ENCODE measurements at regions not wholly inside any gene's neighbourhood (a gene's known extent, or its start where the extent isn't known, plus 50 kb on each side); places are given as distances from the start of the nearest gene placed in this dataset.

DNA sequence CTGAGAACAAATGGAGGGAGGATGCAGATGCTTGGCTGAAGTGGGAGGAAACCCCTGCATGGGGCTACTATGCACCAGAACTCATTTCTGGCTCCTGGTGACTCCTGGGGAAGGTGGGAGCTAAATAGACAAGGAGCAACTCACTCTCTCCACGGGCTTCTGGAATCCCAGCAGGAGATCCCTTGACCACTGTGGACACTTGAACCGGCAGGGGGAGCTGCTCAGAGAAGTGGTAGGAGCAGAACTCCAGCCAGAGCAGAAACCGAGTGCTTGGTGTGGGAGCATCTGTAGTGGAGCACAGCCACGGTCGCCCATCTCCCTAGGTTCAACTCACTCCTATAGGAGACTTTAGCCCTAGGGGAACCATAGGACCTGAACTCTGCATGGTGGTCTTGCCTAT, 205.6 kb upstream of the GJB5 start:
- no peak overlapping the region for H3K27ac Mint-ChIP-seq
- DNase-seq (ENCODE audit: low spot score, unreplicated experiment), result peak; percentile 27
- no peaks in the 10 kb centered on the region for H3K36me3 Mint-ChIP-seq (ENCODE audit: insufficient read depth)
- peaks cover 8% of the 10 kb centered on the region for H3K9me3 Mint-ChIP-seq (ENCODE audit: low read depth)
- no peak overlapping the region for H3K4me3 Mint-ChIP-seq (ENCODE audit: low read depth)
- H3K4me1 Mint-ChIP-seq (ENCODE audit: low read depth), result no peaks in the 10 kb centered on the region
- peak; percentile 55 for TF ChIP-seq CTCF (IDR thresholded peaks at IDR 0.05; ENCODE audit: unreplicated experiment)
- peaks cover 67% of the 10 kb centered on the region for H3K27me3 Mint-ChIP-seq

DNA sequence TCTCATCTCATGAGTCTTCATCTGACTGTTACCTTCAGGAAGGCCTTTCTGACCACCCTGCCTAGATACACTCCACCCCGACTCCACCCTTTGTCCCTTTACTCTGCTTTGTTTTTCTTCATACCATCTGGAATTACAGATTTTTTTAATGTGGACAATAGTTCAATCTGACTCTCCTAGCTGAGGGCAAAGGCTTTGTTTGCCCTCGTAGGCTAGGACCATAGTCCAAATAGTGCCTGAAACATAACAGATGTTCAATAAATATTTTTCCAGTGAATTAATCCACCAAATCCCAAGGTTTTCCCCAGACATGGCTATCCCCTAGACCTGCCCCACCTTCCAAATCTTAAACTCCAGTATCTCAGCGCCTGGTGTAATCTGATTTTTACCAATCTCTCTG, 176.5 kb upstream of the GJB5 start:
- no peak for TF ChIP-seq CTCF (IDR thresholded peaks at IDR 0.05; ENCODE audit: unreplicated experiment)
- H3K27me3 Mint-ChIP-seq, result peaks cover 64% of the 10 kb centered on the region
- H3K9me3 Mint-ChIP-seq (ENCODE audit: low read depth), result no peaks in the 10 kb centered on the region

GRCh38 chr1:34582356-34582755, 172.5 kb upstream of the GJB5 start:
- no peak overlapping the region for H3K27ac Mint-ChIP-seq

More for the DNA sequence above, 176.5 kb upstream of the GJB5 start:
- H3K36me3 Mint-ChIP-seq (ENCODE audit: insufficient read depth), result no peaks in the 10 kb centered on the region
- H3K27ac Mint-ChIP-seq, result no peak overlapping the region
- peaks cover 8% of the 10 kb centered on the region for H3K4me1 Mint-ChIP-seq (ENCODE audit: low read depth)
- no peak overlapping the region for H3K4me3 Mint-ChIP-seq (ENCODE audit: low read depth)
- no peak for DNase-seq (ENCODE audit: low spot score, unreplicated experiment)

DNA sequence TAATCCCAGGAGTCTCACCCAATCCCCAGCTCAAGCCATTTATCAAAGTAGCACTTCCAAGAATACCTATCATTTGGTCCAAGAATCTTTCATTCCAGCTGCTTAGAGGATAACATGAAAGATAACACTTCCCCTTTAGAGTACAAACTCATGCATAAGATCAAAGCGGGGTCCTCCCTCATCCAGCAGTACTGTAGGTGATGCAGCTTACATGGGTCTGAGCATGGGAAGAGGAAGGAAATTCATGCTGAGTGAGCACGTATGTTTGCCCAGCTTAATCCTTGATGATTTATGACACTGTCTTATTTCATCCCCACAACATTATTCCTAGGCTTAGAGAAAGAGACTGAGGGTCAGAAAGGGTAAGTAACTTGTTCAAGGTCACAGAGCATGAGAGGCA, 167.1 kb upstream of the GJB5 start:
- peaks cover 68% of the 10 kb centered on the region for H3K27me3 Mint-ChIP-seq
- H3K27ac Mint-ChIP-seq, result no peak overlapping the region
- no peak overlapping the region for H3K4me3 Mint-ChIP-seq (ENCODE audit: low read depth)
- H3K4me1 Mint-ChIP-seq (ENCODE audit: low read depth), result peaks cover 13% of the 10 kb centered on the region
- TF ChIP-seq CTCF (IDR thresholded peaks at IDR 0.05; ENCODE audit: unreplicated experiment), result no peak
- H3K36me3 Mint-ChIP-seq (ENCODE audit: insufficient read depth), result no peaks in the 10 kb centered on the region
- H3K9me3 Mint-ChIP-seq (ENCODE audit: low read depth), result no peaks in the 10 kb centered on the region
- no peak for DNase-seq (ENCODE audit: low spot score, unreplicated experiment)

More at GRCh38 chr1:34582356-34582755, 172.5 kb upstream of the GJB5 start:
- no peaks in the 10 kb centered on the region for H3K9me3 Mint-ChIP-seq (ENCODE audit: low read depth)
- H3K36me3 Mint-ChIP-seq (ENCODE audit: insufficient read depth), result no peaks in the 10 kb centered on the region
- no peak overlapping the region for H3K4me3 Mint-ChIP-seq (ENCODE audit: low read depth)
- no peak for TF ChIP-seq CTCF (IDR thresholded peaks at IDR 0.05; ENCODE audit: unreplicated experiment)
- DNase-seq (ENCODE audit: low spot score, unreplicated experiment), result no peak
- H3K27me3 Mint-ChIP-seq, result peaks cover 71% of the 10 kb centered on the region
- peaks cover 21% of the 10 kb centered on the region for H3K4me1 Mint-ChIP-seq (ENCODE audit: low read depth)

GRCh38 chr1:34590211-34590623, 164.6 kb upstream of the GJB5 start:
- no peak for DNase-seq (ENCODE audit: low spot score, unreplicated experiment)
- Mint-ChIP-seq H3K27ac (no peak overlapping the region), H3K9me3 (ENCODE audit: low read depth) (no peaks in the 10 kb centered on the region), H3K27me3 (peaks cover 71% of the 10 kb centered on the region), H3K36me3 (ENCODE audit: insufficient read depth) (no peaks in the 10 kb centered on the region), H3K4me1 (ENCODE audit: low read depth) (peaks cover 3% of the 10 kb centered on the region), H3K4me3 (ENCODE audit: low read depth) (no peak overlapping the region)
- TF ChIP-seq CTCF (IDR thresholded peaks at IDR 0.05; ENCODE audit: unreplicated experiment), result no peak
